Tibial nerve (tissue), 4 donors: ENCODE measurements at regions not wholly inside any gene's neighbourhood (a gene's known extent, or its start where the extent isn't known, plus 50 kb on each side); places are given as distances from the start of the nearest gene placed in this dataset.

Experiments used
- DNase-seq, 2 donors: peaks; one replicate each; pipeline ENCODE4 v3.0.0-alpha.2; 2019; ENCODE audit warnings: low spot score in 2 of 2
- H3K27ac ChIP-seq, 4 donors: fragments of 200-600 bp; sonication (generic) in 3 of 4; one replicate each; pipeline ENCODE4 v1.5.1; 2017 to 2019; ENCODE audit warnings: mild to moderate bottlenecking in 1 of 4
- H3K27me3 ChIP-seq, 2 donors: fragments of 200-600 bp; sonication (generic) in 1 of 2; one replicate each; pipeline versions ENCODE4 v1.5.1 to v1.6.0; 2017 to 2019
- H3K36me3 ChIP-seq, 3 donors: fragments of 200-600 bp; sonication (generic); one replicate each; pipeline ENCODE4 v1.5.1; 2018 to 2019
- H3K4me1 ChIP-seq, 4 donors: fragments of 200-600 bp; sonication (generic) in 3 of 4; one replicate each; pipeline ENCODE4 v1.5.1; 2017 to 2019
- H3K4me3 ChIP-seq, 4 donors: fragments of 200-600 bp; sonication (generic) in 3 of 4; one replicate each; pipeline ENCODE4 v1.5.1; 2017 to 2019; ENCODE audit warnings: mild to moderate bottlenecking in 1 of 4, moderate library complexity in 1 of 4
- H3K9me3 ChIP-seq, 4 donors: fragments of 200-600 bp; sonication (generic) in 3 of 4; one replicate each; pipeline ENCODE4 v1.5.1; 2017 to 2019
- EP300 ChIP-seq, 2 donors: sonication (generic); formaldehyde crosslinking; IDR thresholded peaks; one replicate each; pipeline ENCODE4 v1.6.1; 2017; ENCODE audit warnings: antibody characterized with exemption in 2 of 2, mild to moderate bottlenecking in 1 of 2
- POLR2A ChIP-seq, 2 donors: fragments of 450-650 bp; IDR thresholded peaks; one replicate each; pipeline ENCODE4 v1.6.1; 2017; ENCODE audit warnings: antibody characterized with exemption in 2 of 2, mild to moderate bottlenecking in 2 of 2, moderate library complexity in 2 of 2
- WGBS, 2 donors: methylation state at CpG; one replicate each; pipeline ENCODE4 v1.1.5; 2018; 5-methylcytosine and 5-hydroxymethylcytosine counted together
- TF ChIP-seq, protein P1 (sequence below), 5 experiments: fragments of 200-600 bp in 3 of 5; fragments of 450-650 bp in 2 of 5; sonication (generic) in 3 of 5; IDR thresholded peaks; one replicate each; pipeline ENCODE4 v1.5.1; 2016 to 2019; ENCODE audit warnings: antibody characterized with exemption in 5 of 5, mild to moderate bottlenecking in 3 of 5, moderate library complexity in 2 of 5

DNA sequence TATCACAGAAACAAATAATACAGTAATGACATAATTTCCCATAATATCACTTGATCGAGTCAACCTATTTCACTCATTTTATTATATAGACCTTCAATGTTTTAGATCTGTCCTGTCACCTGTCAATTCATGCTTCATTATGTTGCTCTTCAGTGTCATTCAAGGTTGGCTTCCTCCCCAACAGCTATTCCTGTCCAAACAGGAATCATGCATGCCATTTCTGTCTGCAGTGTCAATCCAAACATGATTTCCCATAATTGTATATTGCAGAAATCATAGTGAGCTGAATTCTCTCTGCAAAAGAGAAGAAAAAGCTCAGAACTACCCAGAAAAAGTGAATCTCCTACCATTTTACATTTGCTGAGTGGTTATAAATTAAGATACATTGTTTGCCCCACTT, 628.6 kb downstream of the NR4A2 start:
- 93 to 94% methylated on average over 1 of the region's 1 CpG for WGBS, 2 donors
- Histone ChIP-seq H3K4me1 (no peaks in the 10 kb centered on the region), H3K27me3 (no peaks in the 10 kb centered on the region), H3K36me3 (no peaks in the 10 kb centered on the region), H3K9me3 (no peaks in the 10 kb centered on the region), H3K27ac (no peak overlapping the region), H3K4me3 (no peak overlapping the region)
- no peak for TF ChIP-seq EP300 (IDR thresholded peaks at IDR 0.05)
- TF ChIP-seq POLR2A (IDR thresholded peaks at IDR 0.05): no peak
- TF ChIP-seq, protein P1, sequence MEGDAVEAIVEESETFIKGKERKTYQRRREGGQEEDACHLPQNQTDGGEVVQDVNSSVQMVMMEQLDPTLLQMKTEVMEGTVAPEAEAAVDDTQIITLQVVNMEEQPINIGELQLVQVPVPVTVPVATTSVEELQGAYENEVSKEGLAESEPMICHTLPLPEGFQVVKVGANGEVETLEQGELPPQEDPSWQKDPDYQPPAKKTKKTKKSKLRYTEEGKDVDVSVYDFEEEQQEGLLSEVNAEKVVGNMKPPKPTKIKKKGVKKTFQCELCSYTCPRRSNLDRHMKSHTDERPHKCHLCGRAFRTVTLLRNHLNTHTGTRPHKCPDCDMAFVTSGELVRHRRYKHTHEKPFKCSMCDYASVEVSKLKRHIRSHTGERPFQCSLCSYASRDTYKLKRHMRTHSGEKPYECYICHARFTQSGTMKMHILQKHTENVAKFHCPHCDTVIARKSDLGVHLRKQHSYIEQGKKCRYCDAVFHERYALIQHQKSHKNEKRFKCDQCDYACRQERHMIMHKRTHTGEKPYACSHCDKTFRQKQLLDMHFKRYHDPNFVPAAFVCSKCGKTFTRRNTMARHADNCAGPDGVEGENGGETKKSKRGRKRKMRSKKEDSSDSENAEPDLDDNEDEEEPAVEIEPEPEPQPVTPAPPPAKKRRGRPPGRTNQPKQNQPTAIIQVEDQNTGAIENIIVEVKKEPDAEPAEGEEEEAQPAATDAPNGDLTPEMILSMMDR (IDR thresholded peaks at IDR 0.05): no peak
- DNase-seq: no peak

DNA sequence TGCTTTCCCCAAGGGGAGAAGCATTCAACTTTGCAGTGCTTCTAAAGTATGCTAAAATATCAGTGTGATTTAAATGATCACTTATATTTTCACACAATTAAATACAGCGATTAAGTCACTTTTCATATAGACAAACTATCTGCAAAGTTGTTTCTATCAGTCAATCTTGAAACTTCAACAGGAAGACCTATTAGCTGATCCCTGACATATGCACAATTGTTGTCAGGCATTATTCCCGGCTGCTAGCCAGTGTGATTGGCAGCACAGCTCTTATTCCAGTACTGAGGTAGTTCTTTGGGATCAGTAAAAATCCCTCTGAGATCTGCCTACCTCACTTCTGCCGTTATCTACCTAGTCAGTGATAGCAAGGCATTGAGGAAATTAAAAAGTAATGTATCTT, 629.5 kb downstream of the NR4A2 start:
- no peak for DNase-seq
- 87 to 88% methylated on average over 3 of the region's 3 CpGs for WGBS, 2 donors
- Histone ChIP-seq H3K27me3 (no peaks in the 10 kb centered on the region), H3K27ac (no peak overlapping the region), H3K4me3 (no peak overlapping the region), H3K9me3 (no peaks in the 10 kb centered on the region), H3K4me1 (no peaks in the 10 kb centered on the region), H3K36me3 (no peaks in the 10 kb centered on the region)
- TF ChIP-seq, protein P1 (IDR thresholded peaks at IDR 0.05): no peak
- TF ChIP-seq EP300 (IDR thresholded peaks at IDR 0.05) (no peak), POLR2A (IDR thresholded peaks at IDR 0.05) (no peak)

DNA sequence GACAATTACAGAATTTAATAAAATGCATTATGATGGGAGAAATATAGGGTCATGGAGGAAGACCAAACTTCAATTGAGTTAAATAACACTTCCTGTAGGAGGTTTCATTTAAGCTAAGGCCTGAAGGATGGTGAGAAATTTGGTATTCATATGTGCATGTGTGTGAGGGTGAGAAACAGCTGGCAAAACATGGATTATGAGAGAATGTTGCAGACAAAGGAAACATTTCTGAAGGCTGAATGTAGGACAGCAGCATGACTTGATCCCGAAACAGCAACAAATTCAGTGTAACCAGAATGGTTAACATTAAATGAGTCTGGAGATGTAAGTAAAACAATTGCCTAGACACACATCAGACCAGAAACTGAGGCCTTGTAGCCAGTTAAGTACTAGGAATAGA, 630.8 kb downstream of the NR4A2 start:
- Histone ChIP-seq H3K27me3 (no peaks in the 10 kb centered on the region), H3K9me3 (no peaks in the 10 kb centered on the region), H3K36me3 (no peaks in the 10 kb centered on the region), H3K4me3 (no peak overlapping the region), H3K4me1 (no peaks in the 10 kb centered on the region), H3K27ac (no peak overlapping the region)
- TF ChIP-seq EP300 (IDR thresholded peaks at IDR 0.05): no peak
- TF ChIP-seq, protein P1 (IDR thresholded peaks at IDR 0.05): no peak
- TF ChIP-seq POLR2A (IDR thresholded peaks at IDR 0.05): no peak
- no peak for DNase-seq
- WGBS, 2 donors: 47 to 68% methylated on average over 1 of the region's 1 CpG

DNA sequence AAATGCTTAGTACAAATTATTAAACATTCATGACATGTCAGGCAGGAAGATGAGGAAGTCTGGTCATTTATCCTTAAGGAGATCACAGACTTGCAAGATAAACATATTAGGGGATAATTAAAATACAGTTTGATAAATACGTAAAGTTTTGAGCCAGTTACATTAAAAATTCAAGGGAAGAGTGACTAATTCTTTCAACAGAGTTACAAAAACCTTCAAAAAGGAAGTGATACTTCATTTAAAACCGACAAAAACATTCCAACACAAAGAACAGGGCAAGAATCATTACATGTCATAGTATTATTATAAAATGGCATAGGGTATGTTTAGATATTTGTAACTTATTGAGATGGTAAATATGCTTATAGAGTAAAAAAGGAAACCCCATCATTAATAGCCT, 636.0 kb downstream of the NR4A2 start:
- Histone ChIP-seq H3K27me3 (no peaks in the 10 kb centered on the region), H3K36me3 (no peaks in the 10 kb centered on the region), H3K9me3 (no peaks in the 10 kb centered on the region), H3K4me1 (peaks cover 0 to 14% (median 0%) of the 10 kb centered on the region in 4 donors), H3K4me3 (no peak overlapping the region), H3K27ac (no peak overlapping the region)
- WGBS, 2 donors: 67 to 69% methylated on average over 2 of the region's 2 CpGs
- DNase-seq: no peak
- TF ChIP-seq, protein P1 (IDR thresholded peaks at IDR 0.05): no peak
- TF ChIP-seq EP300 (IDR thresholded peaks at IDR 0.05): no peak
- TF ChIP-seq POLR2A (IDR thresholded peaks at IDR 0.05): no peak

DNA sequence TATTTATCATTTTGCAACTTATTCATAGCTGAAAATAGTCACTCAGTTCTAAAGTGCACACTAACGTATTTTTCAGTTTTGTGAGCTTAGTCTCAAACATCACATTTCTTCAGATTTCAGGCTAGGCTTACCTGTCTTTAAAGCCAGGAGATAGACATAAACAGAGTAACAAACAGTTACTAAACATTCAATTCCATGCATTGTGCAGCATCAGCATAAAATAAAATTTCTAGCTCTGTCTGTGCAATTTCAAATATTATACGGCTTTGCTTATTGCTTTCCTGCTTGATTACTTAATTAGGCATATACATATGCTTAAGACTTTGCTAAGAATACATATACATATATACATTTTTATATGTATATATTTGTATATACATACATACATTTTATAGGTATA, 637.0 kb downstream of the NR4A2 start:
- Histone ChIP-seq H3K4me3 (no peak overlapping the region), H3K27me3 (no peaks in the 10 kb centered on the region), H3K27ac (no peak overlapping the region), H3K9me3 (no peaks in the 10 kb centered on the region), H3K4me1 (peaks cover 0 to 14% (median 0%) of the 10 kb centered on the region in 4 donors), H3K36me3 (no peaks in the 10 kb centered on the region)
- no peak for DNase-seq
- TF ChIP-seq EP300 (IDR thresholded peaks at IDR 0.05) (no peak), POLR2A (IDR thresholded peaks at IDR 0.05) (no peak)
- TF ChIP-seq, protein P1 (IDR thresholded peaks at IDR 0.05): no peak
- 87% methylated on average over 2 of the region's 2 CpGs for WGBS, 2 donors
